GM21447 (cell line): ENCODE measurements at regions not wholly inside any gene's neighbourhood (a gene's known extent, or its start where the extent isn't known, plus 50 kb on each side); places are given as distances from the start of the nearest gene placed in this dataset.
"Not testable (repeated sequence)": the region's sequence is repeated elsewhere in the genome, so short reads cannot be mapped to it uniquely, and the experiment has no call there.

Experiments used
- ATAC-seq: cut with Tn5 transposase; IDR thresholded peaks from one replicate; pipeline ENCODE4 v1.9.1; 2021; ENCODE audit not compliant: unreplicated experiment

- no peak for ATAC-seq
These were observed 136.2 kb upstream of the RASGEF1B start for GRCh38 chr4:81607950-81608349.

GRCh38 chr4:81606801-81607501 lies 135.2 kb upstream of the RASGEF1B start:
- no peak for ATAC-seq

GRCh38 chr4:81606166-81606565 lies 134.5 kb upstream of the RASGEF1B start:
- no peak for ATAC-seq

GRCh38 chr4:81605271-81605670 lies 133.6 kb upstream of the RASGEF1B start:
- no peak for ATAC-seq

GRCh38 chr4:81604683-81605218 lies 133.0 kb upstream of the RASGEF1B start:
- ATAC-seq = no peak

GRCh38 chr4:81602854-81603253 lies 131.1 kb upstream of the RASGEF1B start:
- ATAC-seq = no peak

GRCh38 chr4:81601358-81601694 lies 129.6 kb upstream of the RASGEF1B start:
- ATAC-seq = no peak

GRCh38 chr4:81600520-81601357 lies 129.0 kb upstream of the RASGEF1B start:
- no peak for ATAC-seq

GRCh38 chr4:81599742-81600380 lies 128.2 kb upstream of the RASGEF1B start:
- no peak for ATAC-seq

- ATAC-seq = no peak
These were observed 124.3 kb upstream of the RASGEF1B start for GRCh38 chr4:81595798-81596610.

GRCh38 chr4:81595287-81595686 lies 123.6 kb upstream of the RASGEF1B start:
- ATAC-seq = no peak

GRCh38 chr4:81594490-81595159 lies 122.9 kb upstream of the RASGEF1B start:
- no peak for ATAC-seq

- no peak for ATAC-seq
These were observed 121.0 kb upstream of the RASGEF1B start for GRCh38 chr4:81592701-81593100.

- no peak for ATAC-seq
These were observed 118.9 kb upstream of the RASGEF1B start for GRCh38 chr4:81590596-81590995.

GRCh38 chr4:81589262-81589661 lies 117.6 kb upstream of the RASGEF1B start:
- no peak for ATAC-seq

- ATAC-seq = no peak
These were observed 115.0 kb upstream of the RASGEF1B start for GRCh38 chr4:81586706-81587105.

GRCh38 chr4:81580994-81581374 lies 109.3 kb upstream of the RASGEF1B start:
- ATAC-seq = not testable (repeated sequence)

GRCh38 chr4:81580346-81580993 lies 108.8 kb upstream of the RASGEF1B start:
- no peak for ATAC-seq

- ATAC-seq = no peak
These were observed 105.7 kb upstream of the RASGEF1B start for GRCh38 chr4:81577392-81577791.

- no peak for ATAC-seq
These were observed 103.3 kb upstream of the RASGEF1B start for GRCh38 chr4:81574991-81575390.
